GM13976 (cell line): ENCODE measurements at regions not wholly inside any gene's neighbourhood (a gene's known extent, or its start where the extent isn't known, plus 50 kb on each side); places are given as distances from the start of the nearest gene placed in this dataset.

Experiments used
- DNase-seq: peaks from one replicate; pipeline ENCODE4 v3.0.0; 2012; ENCODE audit warnings: low spot score
- in situ Hi-C: fragments of 300-500 bp; cut with MboI; formaldehyde crosslinking; loops from one replicate; pipeline ENCODE4 v1.12.0; 2022; ENCODE audit warnings: low sequenced_read_pairs, mixed read lengths, inconsistent platforms; ENCODE audit not compliant: unreplicated experiment
- TF ChIP-seq, protein P1 (sequence below): IDR thresholded peaks from 2 replicates; pipeline ENCODE4 v1.5.1; 2012; ENCODE audit warnings: borderline replicate concordance, mild to moderate bottlenecking; ENCODE audit not compliant: insufficient read depth; ENCODE audit errors: extremely low read depth, missing control alignments, control extremely low read depth

DNA sequence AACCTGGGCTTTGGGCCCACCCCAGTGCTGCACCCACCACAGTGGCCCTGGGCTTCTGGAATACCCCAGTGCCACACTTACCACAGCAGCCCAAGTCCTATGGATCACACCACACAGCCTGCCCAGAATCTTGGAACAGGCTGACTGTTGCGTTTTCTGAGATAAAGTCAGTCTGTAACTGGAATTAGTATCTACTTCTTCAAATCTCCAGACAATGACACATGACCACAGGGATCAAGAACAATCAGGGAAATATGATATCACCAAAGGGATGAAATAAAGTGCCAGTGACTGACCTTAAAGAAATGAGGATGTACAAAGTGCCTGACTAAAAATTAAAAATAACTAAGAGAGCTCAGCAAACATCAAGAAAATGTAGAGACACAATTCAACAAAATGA, 239.7 kb upstream of the PLD5 start:
- TF ChIP-seq, protein P1, sequence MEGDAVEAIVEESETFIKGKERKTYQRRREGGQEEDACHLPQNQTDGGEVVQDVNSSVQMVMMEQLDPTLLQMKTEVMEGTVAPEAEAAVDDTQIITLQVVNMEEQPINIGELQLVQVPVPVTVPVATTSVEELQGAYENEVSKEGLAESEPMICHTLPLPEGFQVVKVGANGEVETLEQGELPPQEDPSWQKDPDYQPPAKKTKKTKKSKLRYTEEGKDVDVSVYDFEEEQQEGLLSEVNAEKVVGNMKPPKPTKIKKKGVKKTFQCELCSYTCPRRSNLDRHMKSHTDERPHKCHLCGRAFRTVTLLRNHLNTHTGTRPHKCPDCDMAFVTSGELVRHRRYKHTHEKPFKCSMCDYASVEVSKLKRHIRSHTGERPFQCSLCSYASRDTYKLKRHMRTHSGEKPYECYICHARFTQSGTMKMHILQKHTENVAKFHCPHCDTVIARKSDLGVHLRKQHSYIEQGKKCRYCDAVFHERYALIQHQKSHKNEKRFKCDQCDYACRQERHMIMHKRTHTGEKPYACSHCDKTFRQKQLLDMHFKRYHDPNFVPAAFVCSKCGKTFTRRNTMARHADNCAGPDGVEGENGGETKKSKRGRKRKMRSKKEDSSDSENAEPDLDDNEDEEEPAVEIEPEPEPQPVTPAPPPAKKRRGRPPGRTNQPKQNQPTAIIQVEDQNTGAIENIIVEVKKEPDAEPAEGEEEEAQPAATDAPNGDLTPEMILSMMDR: no peak
- in situ Hi-C loops: no loop called here
- no peak for DNase-seq

DNA sequence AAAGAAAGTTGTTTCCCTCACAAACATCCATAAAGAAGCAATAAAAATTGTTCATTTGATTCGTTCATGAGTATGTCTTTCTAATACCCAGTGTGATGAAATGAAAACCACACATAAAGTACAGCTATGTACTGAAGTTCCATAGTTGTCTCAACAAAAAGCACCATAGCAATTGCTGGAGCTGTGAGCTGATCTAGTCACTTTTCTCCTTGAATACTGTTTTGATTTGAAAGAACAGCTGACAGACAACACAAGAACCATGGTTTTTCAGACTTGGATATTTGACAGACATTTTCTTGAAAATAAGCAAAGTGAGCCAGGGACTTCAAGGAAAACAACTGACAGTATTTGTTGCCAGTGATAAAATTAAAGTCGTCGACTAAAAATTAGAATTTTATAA, 237.1 kb upstream of the PLD5 start:
- in situ Hi-C loops: no loop called here
- TF ChIP-seq, protein P1: no peak
- DNase-seq: no peak

DNA sequence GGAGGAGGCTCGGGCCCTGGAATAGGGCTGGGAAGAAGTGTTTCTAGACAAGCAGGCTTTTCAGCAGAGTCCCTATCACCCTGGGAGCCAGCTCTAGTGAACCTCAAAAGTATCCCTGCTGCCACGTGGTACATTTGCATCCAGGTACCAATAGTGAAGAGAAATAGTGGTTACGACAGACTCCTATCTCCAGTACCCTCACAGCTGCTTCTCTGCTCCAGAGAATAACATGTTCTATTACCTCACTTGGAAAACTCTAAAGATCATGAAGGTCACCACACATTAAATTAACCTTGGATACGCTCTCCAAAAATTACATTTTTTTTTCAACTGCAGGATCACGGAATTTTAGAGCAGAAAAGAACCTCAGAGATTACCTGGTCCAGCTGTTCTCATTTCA, 230.4 kb upstream of the PLD5 start:
- TF ChIP-seq, protein P1: no peak
- in situ Hi-C loops: no loop called here
- no peak for DNase-seq

DNA sequence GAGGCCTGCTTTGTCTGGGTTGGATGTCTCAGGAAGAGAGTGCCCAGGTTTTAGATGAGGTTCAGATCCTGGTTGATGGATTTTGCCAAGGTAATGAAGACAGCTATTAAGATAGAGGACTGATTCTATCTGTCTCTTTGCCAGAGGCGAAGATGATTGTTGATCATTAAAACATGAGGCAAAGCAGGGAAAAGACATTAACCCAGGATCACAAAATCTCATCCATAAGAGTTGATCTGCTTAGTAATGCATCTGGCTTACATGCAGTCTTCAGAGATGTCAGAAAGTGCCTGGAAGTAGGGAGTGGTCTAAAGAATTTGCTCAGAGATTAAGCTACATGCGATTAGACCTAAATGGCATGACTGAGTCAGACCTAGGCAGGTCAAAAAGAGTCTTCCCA, 229.6 kb upstream of the PLD5 start:
- DNase-seq: no peak
- TF ChIP-seq, protein P1: no peak
- in situ Hi-C loops: no loop called here

DNA sequence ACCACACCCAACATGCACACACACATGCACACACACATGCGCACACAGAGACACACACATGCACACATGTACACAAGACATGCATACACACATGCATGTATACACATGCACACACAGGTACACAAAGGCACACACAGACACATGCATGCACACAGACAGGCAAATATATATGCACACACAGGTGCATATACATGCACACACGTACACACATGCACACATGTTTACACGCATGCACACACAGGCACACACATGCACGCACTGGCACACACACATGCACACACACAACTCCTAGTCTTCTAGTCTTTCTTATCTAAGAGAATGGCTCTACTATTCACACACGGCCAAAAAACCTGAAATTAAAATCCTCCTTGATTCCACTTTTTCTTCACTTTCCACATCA, 222.7 kb upstream of the PLD5 start:
- no peak for DNase-seq
- in situ Hi-C loops: no loop called here
- TF ChIP-seq, protein P1: no peak

DNA sequence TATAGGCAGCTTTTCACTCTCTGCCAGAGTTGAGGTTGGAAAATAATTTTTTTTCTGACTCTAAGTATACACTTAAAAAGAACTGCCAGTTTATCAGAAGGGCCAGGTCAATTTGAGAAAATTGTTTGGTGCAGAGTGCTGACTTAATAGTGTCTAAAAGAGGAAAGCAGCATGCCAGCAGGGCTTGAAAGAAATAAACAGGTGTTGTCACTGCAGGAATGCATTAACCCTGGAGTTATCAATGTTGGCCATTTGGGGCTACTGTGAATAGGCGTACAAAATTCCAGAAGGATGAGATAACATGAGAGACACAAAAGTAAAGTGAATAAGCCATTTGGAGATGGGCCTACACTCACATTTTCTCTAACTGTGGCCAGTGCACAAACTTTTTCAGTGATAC, 220.6 kb upstream of the PLD5 start:
- TF ChIP-seq, protein P1: no peak
- in situ Hi-C loops: no loop called here
- DNase-seq: no peak
